ENCODE measurements at regions not wholly inside any gene's neighbourhood (a gene's known extent, or its start where the extent isn't known, plus 50 kb on each side); places are given as distances from the start of the nearest gene placed in this dataset.

- TF ChIP-seq SNAPC4 (CRISPR knock-in tag; IDR thresholded peaks at IDR 0.05), result no peak
- no peak for TF ChIP-seq DNMT1 (CRISPR knock-in tag; IDR thresholded peaks at IDR 0.05)
- no peak for TF ChIP-seq ZNF792 (CRISPR knock-in tag; IDR thresholded peaks at IDR 0.05)
- no peak for TF ChIP-seq MYPOP (CRISPR knock-in tag; IDR thresholded peaks at IDR 0.05)
- TF ChIP-seq ZNF207 (IDR thresholded peaks at IDR 0.05; ENCODE audit: borderline replicate concordance), result no peak
- TF ChIP-seq ZBTB10 (CRISPR knock-in tag; IDR thresholded peaks at IDR 0.05; ENCODE audit: borderline replicate concordance), result no peak
- no peak for TF ChIP-seq ZNF235 (CRISPR knock-in tag; IDR thresholded peaks at IDR 0.05; ENCODE audit: borderline replicate concordance)
- TF ChIP-seq ZNF770 (CRISPR knock-in tag; IDR thresholded peaks at IDR 0.05), result no peak
- TF ChIP-seq ZNF234 (CRISPR knock-in tag; conservative IDR thresholded peaks at IDR 0.05), result no peak
- no peak for TF ChIP-seq TRIM22 (IDR thresholded peaks at IDR 0.05)
- TF ChIP-seq ZNF691 (CRISPR knock-in tag; IDR thresholded peaks at IDR 0.05; ENCODE audit: borderline replicate concordance, low read depth), result no peak
- no peak for TF ChIP-seq ZNF496 (CRISPR knock-in tag; IDR thresholded peaks at IDR 0.05; ENCODE audit: insufficient replicate concordance)
- TF ChIP-seq ZNF713 (CRISPR knock-in tag; IDR thresholded peaks at IDR 0.05), result no peak
- TF ChIP-seq RFX5 (IDR thresholded peaks at IDR 0.05; ENCODE audit: low read depth, low read length), result no peak
- TF ChIP-seq ZBTB1 (CRISPR knock-in tag; IDR thresholded peaks at IDR 0.05; ENCODE audit: borderline replicate concordance), result no peak
Measured at GRCh38 chr14:38867561-38868150, 235.4 kb downstream of the SEC23A start (continued).

Data from HepG2 (cell line).